Astrocyte (in vitro differentiated cells and primary cell): ENCODE measurements at regions not wholly inside any gene's neighbourhood (a gene's known extent, or its start where the extent isn't known, plus 50 kb on each side); places are given as distances from the start of the nearest gene placed in this dataset.

Experiments
- DNase-seq: peaks from one replicate; pipeline ENCODE4 v3.0.0-alpha.2; 2010; ENCODE audit warnings: low read depth
- FAIRE-seq: peaks from 2 replicates; lab custom pipeline; 2011; peaks lifted over from hg19 to GRCh38; lab: Jason Lieb, UNC
- H2AFZ ChIP-seq: 2 replicates; pipeline ENCODE4 v1.6.0; 2012; ENCODE audit warnings: low read depth, low read length, inconsistent platforms
- H3K27ac ChIP-seq: 2 replicates; pipeline ENCODE4 v1.5.1; 2011; ENCODE audit warnings: low read depth, low read length, inconsistent platforms
- H3K27me3 ChIP-seq: 2 replicates; pipeline ENCODE4 v1.6.0; 2011; ENCODE audit warnings: low read length, inconsistent platforms; ENCODE audit not compliant: insufficient read depth
- H3K36me3 ChIP-seq: 2 replicates; pipeline ENCODE4 v1.5.1; 2011; ENCODE audit warnings: low read length, inconsistent platforms; ENCODE audit not compliant: insufficient read depth
- H3K4me1 ChIP-seq: 2 replicates; pipeline ENCODE4 v1.5.1; 2011; ENCODE audit warnings: low read length, inconsistent platforms; ENCODE audit not compliant: insufficient read depth
- H3K4me2 ChIP-seq: 2 replicates; pipeline ENCODE4 v1.6.0; 2012; ENCODE audit warnings: low read length, inconsistent platforms
- H3K4me3 ChIP-seq: 2 replicates; pipeline ENCODE4 v1.5.1; 2011; ENCODE audit warnings: low read depth, mild to moderate bottlenecking, low read length, inconsistent platforms; ENCODE audit not compliant: insufficient read depth
- H3K79me2 ChIP-seq: 2 replicates; pipeline ENCODE4 v1.6.0; 2012; ENCODE audit warnings: mild to moderate bottlenecking, low read length, inconsistent platforms; ENCODE audit not compliant: insufficient read depth
- H3K9ac ChIP-seq: 2 replicates; pipeline ENCODE4 v1.6.0; 2012; ENCODE audit warnings: mild to moderate bottlenecking, low read length, inconsistent platforms
- H3K9me3 ChIP-seq: 2 replicates; pipeline ENCODE4 v1.5.1; 2012; ENCODE audit warnings: low read depth, mild to moderate bottlenecking, low read length, inconsistent platforms; ENCODE audit not compliant: insufficient read depth
- H4K20me1 ChIP-seq: 2 replicates; pipeline ENCODE4 v1.6.0; 2012; ENCODE audit warnings: low read length, inconsistent platforms; ENCODE audit not compliant: insufficient read depth
- H3K27ac Mint-ChIP-seq: one replicate; pipeline ENCODE4 v1.8.0; 2021; ENCODE audit warnings: mild to moderate bottlenecking, mixed read lengths; ENCODE audit not compliant: unreplicated experiment
- H3K27me3 Mint-ChIP-seq: one replicate; pipeline ENCODE4 v1.8.0; 2021; ENCODE audit warnings: low read depth, mixed read lengths; ENCODE audit not compliant: unreplicated experiment
- H3K36me3 Mint-ChIP-seq: one replicate; pipeline ENCODE4 v1.8.0; 2021; ENCODE audit warnings: low read depth, mixed read lengths; ENCODE audit not compliant: unreplicated experiment
- H3K4me1 Mint-ChIP-seq: one replicate; pipeline ENCODE4 v1.8.0; 2021; ENCODE audit warnings: low read depth, mixed read lengths; ENCODE audit not compliant: unreplicated experiment
- H3K4me3 Mint-ChIP-seq: one replicate; pipeline ENCODE4 v1.8.0; 2021; ENCODE audit warnings: mild to moderate bottlenecking, moderate library complexity, mixed read lengths; ENCODE audit not compliant: unreplicated experiment
- H3K9me3 Mint-ChIP-seq: one replicate; pipeline ENCODE4 v1.8.0; 2021; ENCODE audit warnings: mild to moderate bottlenecking, mixed read lengths; ENCODE audit not compliant: unreplicated experiment
- EZH2 ChIP-seq: IDR thresholded peaks from 2 replicates; pipeline ENCODE4 v1.6.1; 2012; ENCODE audit warnings: mild to moderate bottlenecking, low read length, inconsistent platforms; ENCODE audit not compliant: insufficient read depth
- TF ChIP-seq, protein P1 (sequence below): IDR thresholded peaks from 2 replicates; pipeline ENCODE4 v1.5.1; 2011; ENCODE audit warnings: low read depth, mild to moderate bottlenecking, inconsistent platforms, low read length, moderate library complexity; ENCODE audit not compliant: insufficient read depth

DNA sequence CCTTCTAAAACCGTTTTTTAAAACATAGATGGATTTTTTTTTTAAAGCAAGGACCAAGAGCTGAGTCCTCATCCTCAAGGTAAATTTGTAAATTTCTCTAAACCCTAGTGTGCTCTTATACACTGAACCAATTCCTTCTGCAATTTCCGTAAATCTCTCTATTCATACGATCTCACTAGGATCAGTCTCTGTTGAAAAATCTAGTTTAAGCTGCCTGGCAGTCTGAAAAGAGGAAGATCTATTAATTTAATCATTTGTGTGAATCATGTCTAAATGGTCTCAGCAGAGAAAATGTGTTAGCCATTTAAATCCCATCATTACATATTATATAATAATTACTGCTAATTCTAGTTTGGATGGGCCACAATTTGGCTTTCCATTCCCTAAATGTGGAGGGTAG lies 184.2 kb upstream of the TSHZ2 start:
- Histone ChIP-seq H4K20me1 (no peaks in the 10 kb centered on the region), H3K79me2 (no peaks in the 10 kb centered on the region), H2AFZ (no peak overlapping the region), H3K27me3 (no peaks in the 10 kb centered on the region), H3K27ac (no peak overlapping the region), H3K9me3 (peaks cover 2% of the 10 kb centered on the region), H3K4me3 (no peak overlapping the region), H3K4me2 (no peak overlapping the region), H3K36me3 (no peaks in the 10 kb centered on the region), H3K4me1 (no peaks in the 10 kb centered on the region), H3K9ac (no peak overlapping the region)
- Mint-ChIP-seq H3K27me3 (no peaks in the 10 kb centered on the region), H3K27ac (no peak overlapping the region), H3K9me3 (peaks cover 1% of the 10 kb centered on the region), H3K4me3 (no peak overlapping the region), H3K4me1 (no peaks in the 10 kb centered on the region), H3K36me3 (no peaks in the 10 kb centered on the region)
- DNase-seq (no peak), FAIRE-seq (no peak)
- TF ChIP-seq EZH2: no peak
- TF ChIP-seq, protein P1, sequence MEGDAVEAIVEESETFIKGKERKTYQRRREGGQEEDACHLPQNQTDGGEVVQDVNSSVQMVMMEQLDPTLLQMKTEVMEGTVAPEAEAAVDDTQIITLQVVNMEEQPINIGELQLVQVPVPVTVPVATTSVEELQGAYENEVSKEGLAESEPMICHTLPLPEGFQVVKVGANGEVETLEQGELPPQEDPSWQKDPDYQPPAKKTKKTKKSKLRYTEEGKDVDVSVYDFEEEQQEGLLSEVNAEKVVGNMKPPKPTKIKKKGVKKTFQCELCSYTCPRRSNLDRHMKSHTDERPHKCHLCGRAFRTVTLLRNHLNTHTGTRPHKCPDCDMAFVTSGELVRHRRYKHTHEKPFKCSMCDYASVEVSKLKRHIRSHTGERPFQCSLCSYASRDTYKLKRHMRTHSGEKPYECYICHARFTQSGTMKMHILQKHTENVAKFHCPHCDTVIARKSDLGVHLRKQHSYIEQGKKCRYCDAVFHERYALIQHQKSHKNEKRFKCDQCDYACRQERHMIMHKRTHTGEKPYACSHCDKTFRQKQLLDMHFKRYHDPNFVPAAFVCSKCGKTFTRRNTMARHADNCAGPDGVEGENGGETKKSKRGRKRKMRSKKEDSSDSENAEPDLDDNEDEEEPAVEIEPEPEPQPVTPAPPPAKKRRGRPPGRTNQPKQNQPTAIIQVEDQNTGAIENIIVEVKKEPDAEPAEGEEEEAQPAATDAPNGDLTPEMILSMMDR: no peak

DNA sequence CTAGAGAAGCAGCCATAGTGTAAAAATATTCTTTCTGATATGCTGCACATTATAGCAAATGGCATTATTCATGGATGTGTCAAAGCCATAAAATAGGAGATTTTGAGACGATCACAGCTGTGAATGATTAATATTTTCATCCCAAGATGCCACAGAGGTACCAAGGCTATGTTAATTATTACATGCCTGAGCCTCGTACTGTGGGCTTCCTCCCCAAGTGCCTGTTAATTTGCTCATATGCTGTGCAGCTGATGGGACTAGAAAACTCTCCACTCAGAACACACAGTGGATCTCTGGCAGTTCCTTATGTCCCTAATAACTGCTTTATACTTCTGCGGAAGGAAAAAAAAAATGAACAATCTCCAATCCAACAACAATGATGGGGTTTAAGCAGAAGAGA lies 184.9 kb upstream of the TSHZ2 start:
- Mint-ChIP-seq H3K4me1 (no peaks in the 10 kb centered on the region), H3K36me3 (no peaks in the 10 kb centered on the region), H3K9me3 (peaks cover 1% of the 10 kb centered on the region), H3K27me3 (no peaks in the 10 kb centered on the region), H3K27ac (no peak overlapping the region), H3K4me3 (no peak overlapping the region)
- Histone ChIP-seq H3K4me3 (no peak overlapping the region), H3K9me3 (peaks cover 2% of the 10 kb centered on the region), H3K27me3 (no peaks in the 10 kb centered on the region), H3K9ac (no peak overlapping the region), H4K20me1 (no peaks in the 10 kb centered on the region), H3K4me2 (no peak overlapping the region), H2AFZ (no peak overlapping the region), H3K4me1 (no peaks in the 10 kb centered on the region), H3K79me2 (no peaks in the 10 kb centered on the region), H3K27ac (no peak overlapping the region), H3K36me3 (no peaks in the 10 kb centered on the region)
- no peak for TF ChIP-seq EZH2
- TF ChIP-seq, protein P1: no peak
- FAIRE-seq (no peak), DNase-seq (no peak)

DNA sequence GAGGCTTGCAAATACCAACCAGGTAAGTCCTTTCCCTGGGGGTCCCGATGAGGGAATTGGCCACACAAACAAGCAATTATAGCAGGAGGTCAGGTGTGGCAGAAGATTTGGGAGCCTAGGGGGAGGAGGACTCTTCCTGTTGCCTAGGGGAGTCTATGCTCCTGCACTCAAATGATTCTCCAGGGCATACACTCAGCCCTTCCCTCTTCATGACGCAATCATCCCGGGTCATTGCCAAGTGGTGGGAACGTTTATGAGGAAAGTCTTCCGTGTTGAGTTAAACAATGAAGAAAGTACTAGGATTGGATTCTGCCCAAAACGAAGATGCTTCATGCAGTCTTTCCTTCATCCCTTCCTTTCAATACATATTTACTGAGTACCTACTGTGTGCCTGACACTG lies 186.5 kb upstream of the TSHZ2 start:
- peaks cover 2% of the 10 kb centered on the region for H3K9me3 ChIP-seq
- H3K9ac ChIP-seq: no peak overlapping the region
- no peak overlapping the region for H2AFZ ChIP-seq
- Mint-ChIP-seq H3K36me3 (no peaks in the 10 kb centered on the region), H3K9me3 (peaks cover 1% of the 10 kb centered on the region), H3K27me3 (no peaks in the 10 kb centered on the region), H3K4me3 (no peak overlapping the region), H3K4me1 (no peaks in the 10 kb centered on the region), H3K27ac (no peak overlapping the region)
- H3K4me1 ChIP-seq: no peaks in the 10 kb centered on the region
- TF ChIP-seq, protein P1: no peak
- no peak for TF ChIP-seq EZH2
- H3K27ac ChIP-seq: no peak overlapping the region
- FAIRE-seq: no peak
- H4K20me1 ChIP-seq: no peaks in the 10 kb centered on the region
- H3K79me2 ChIP-seq: no peaks in the 10 kb centered on the region
- no peak for DNase-seq
- H3K4me3 ChIP-seq: no peak overlapping the region
- H3K27me3 ChIP-seq: no peaks in the 10 kb centered on the region
- H3K4me2 ChIP-seq: no peak overlapping the region
- H3K36me3 ChIP-seq: no peaks in the 10 kb centered on the region
